ENCODE measurements at regions not wholly inside any gene's neighbourhood (a gene's known extent, or its start where the extent isn't known, plus 50 kb on each side); places are given as distances from the start of the nearest gene placed in this dataset.

- Histone ChIP-seq H3K36me3 (replicated peaks; ENCODE audit: insufficient read depth, low read depth) (no peaks in the 10 kb centered on the region), H3K9me3 (ENCODE audit: low read depth) (no peaks in the 10 kb centered on the region), H3K27me3 (no peaks in the 10 kb centered on the region), H3K4me2 (no peak overlapping the region), H3K9me2 (replicated peaks; ENCODE audit: insufficient read depth) (no peaks in the 10 kb centered on the region), H3K4me3 (no peak overlapping the region), H3K27ac (no peak overlapping the region), H3K79me2 (no peaks in the 10 kb centered on the region), H2AFZ (no peak overlapping the region), H4K20me1 (ENCODE audit: insufficient read depth, poor library complexity, severe bottlenecking) (no peaks in the 10 kb centered on the region), H3K4me1 (ENCODE audit: insufficient read depth) (no peaks in the 10 kb centered on the region)
- no peak for DNase-seq (ENCODE audit: low spot score)
- TF ChIP-seq EZH2 (IDR thresholded peaks at IDR 0.05; ENCODE audit: borderline replicate concordance) (no peak), CTCF (IDR thresholded peaks at IDR 0.05; ENCODE audit: poor library complexity) (no peak), EZH2phosphoT487 (IDR thresholded peaks at IDR 0.05; ENCODE audit: low read depth, severe bottlenecking, unreplicated experiment) (no peak)
- WGBS (ENCODE audit: low lambda C conversion rate, missing lambda C conversion rate) = 100% methylated on average over 2 of the region's 2 CpGs
Observed at GRCh38 chr10:47205192-47205591, 94.8 kb upstream of the GDF10 start.

- no peaks in the 10 kb centered on the region for H3K9me3 ChIP-seq (ENCODE audit: low read depth)
- H3K27me3 ChIP-seq = no peaks in the 10 kb centered on the region
- H3K4me1 ChIP-seq (ENCODE audit: insufficient read depth) = no peaks in the 10 kb centered on the region
- H3K4me3 ChIP-seq = no peak overlapping the region
- H2AFZ ChIP-seq = no peak overlapping the region
- no peak overlapping the region for H3K4me2 ChIP-seq
- DNase-seq (ENCODE audit: low spot score) = no peak
- H4K20me1 ChIP-seq (ENCODE audit: insufficient read depth, poor library complexity, severe bottlenecking) = no peaks in the 10 kb centered on the region
- 69% methylated on average over 3 of the region's 3 CpGs for WGBS (ENCODE audit: low lambda C conversion rate, missing lambda C conversion rate)
- no peak overlapping the region for H3K27ac ChIP-seq
- no peaks in the 10 kb centered on the region for H3K9me2 ChIP-seq (replicated peaks; ENCODE audit: insufficient read depth)
- TF ChIP-seq EZH2phosphoT487 (IDR thresholded peaks at IDR 0.05; ENCODE audit: low read depth, severe bottlenecking, unreplicated experiment) (no peak), EZH2 (IDR thresholded peaks at IDR 0.05; ENCODE audit: borderline replicate concordance) (no peak), CTCF (IDR thresholded peaks at IDR 0.05; ENCODE audit: poor library complexity) (no peak)
- H3K79me2 ChIP-seq = no peaks in the 10 kb centered on the region
- H3K36me3 ChIP-seq (replicated peaks; ENCODE audit: insufficient read depth, low read depth) = no peaks in the 10 kb centered on the region
Observed at GRCh38 chr10:47206449-47207280, 93.3 kb upstream of the GDF10 start.

DNA sequence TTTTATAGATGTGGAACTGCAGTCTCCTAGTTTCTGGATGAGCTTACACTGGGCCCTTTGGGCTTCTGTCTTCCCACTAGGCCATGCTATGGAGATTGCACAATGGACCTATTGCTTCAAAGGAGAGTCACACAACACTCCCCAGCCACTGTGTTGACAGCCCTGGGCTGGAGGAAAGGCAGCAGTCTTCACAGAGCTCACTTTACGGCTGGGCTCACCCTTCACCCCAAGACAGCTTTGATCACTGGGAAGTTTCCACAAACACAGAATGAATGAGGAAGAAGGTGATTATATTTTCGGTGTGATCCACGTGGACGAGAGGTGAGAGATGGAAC, 92.7 kb upstream of the GDF10 start:
- Histone ChIP-seq H3K9me2 (replicated peaks; ENCODE audit: insufficient read depth) (no peaks in the 10 kb centered on the region), H3K9me3 (ENCODE audit: low read depth) (no peaks in the 10 kb centered on the region), H3K79me2 (no peaks in the 10 kb centered on the region), H3K4me1 (ENCODE audit: insufficient read depth) (no peaks in the 10 kb centered on the region), H3K4me2 (no peak overlapping the region), H3K36me3 (replicated peaks; ENCODE audit: insufficient read depth, low read depth) (no peaks in the 10 kb centered on the region), H3K27me3 (no peaks in the 10 kb centered on the region), H4K20me1 (ENCODE audit: insufficient read depth, poor library complexity, severe bottlenecking) (no peaks in the 10 kb centered on the region), H2AFZ (no peak overlapping the region), H3K27ac (no peak overlapping the region), H3K4me3 (no peak overlapping the region)
- DNase-seq (ENCODE audit: low spot score) = peak; percentile 49
- TF ChIP-seq CTCF (IDR thresholded peaks at IDR 0.05; ENCODE audit: poor library complexity) (no peak), EZH2 (IDR thresholded peaks at IDR 0.05; ENCODE audit: borderline replicate concordance) (no peak), EZH2phosphoT487 (IDR thresholded peaks at IDR 0.05; ENCODE audit: low read depth, severe bottlenecking, unreplicated experiment) (no peak)
- WGBS (ENCODE audit: low lambda C conversion rate, missing lambda C conversion rate) = 72% methylated on average over 4 of the region's 4 CpGs

Measured in hepatocyte (in vitro differentiated cells).